ENCODE measurements at regions not wholly inside any gene's neighbourhood (a gene's known extent, or its start where the extent isn't known, plus 50 kb on each side); places are given as distances from the start of the nearest gene placed in this dataset.

- ChIA-PET CTCF (no interaction called here), POLR2A (no interaction called here)
- H3K9me3 Mint-ChIP-seq, result peaks cover 6 to 31% (median 9%) of the 10 kb centered on the region in 5 donors
These were observed 564.7 kb downstream of the BMP2 start for GRCh38 chr20:7332169-7332568.

GRCh38 chr20:7333841-7334240, 566.4 kb downstream of the BMP2 start:
- CTCF ChIA-PET, result no interaction called here
- no peak overlapping the region for H3K27ac Mint-ChIP-seq
- H3K4me3 Mint-ChIP-seq, result no peak overlapping the region
- no peaks in the 10 kb centered on the region for H3K36me3 Mint-ChIP-seq
- H3K27me3 Mint-ChIP-seq, result peaks cover 0 to 2% of the 10 kb centered on the region in 2 donors
- Histone ChIP-seq H3K4me3 (ENCODE audit: low read length) (no peak overlapping the region), H3K27ac (ENCODE audit: low read depth, low read length) (no peak overlapping the region), H3K36me3 (ENCODE audit: insufficient read depth, low read length) (no peaks in the 10 kb centered on the region), H3K4me1 (ENCODE audit: insufficient read depth, low read length) (no peaks in the 10 kb centered on the region), H3K27me3 (ENCODE audit: insufficient read depth, low read length, poor library complexity, severe bottlenecking) (no peaks in the 10 kb centered on the region), H3K9me3 (ENCODE audit: low read length) (no peaks in the 10 kb centered on the region)
- DNase-seq, result no peak
- H3K9me3 Mint-ChIP-seq, result peaks cover 5 to 30% (median 13%) of the 10 kb centered on the region in 5 donors
- POLR2A ChIA-PET, result no interaction called here
- H3K4me1 Mint-ChIP-seq, result no peaks in the 10 kb centered on the region

More at GRCh38 chr20:7332169-7332568, 564.7 kb downstream of the BMP2 start:
- no peak for DNase-seq
- Mint-ChIP-seq H3K36me3 (no peaks in the 10 kb centered on the region), H3K27me3 (peaks cover 0 to 2% of the 10 kb centered on the region in 2 donors), H3K4me3 (no peak overlapping the region), H3K27ac (no peak overlapping the region), H3K4me1 (no peaks in the 10 kb centered on the region)
- no peak overlapping the region for H3K27ac ChIP-seq (ENCODE audit: low read depth, low read length)
- H3K9me3 ChIP-seq (ENCODE audit: low read length), result no peaks in the 10 kb centered on the region
- H3K27me3 ChIP-seq (ENCODE audit: insufficient read depth, low read length, poor library complexity, severe bottlenecking), result no peaks in the 10 kb centered on the region
- no peak overlapping the region for H3K4me3 ChIP-seq (ENCODE audit: low read length)
- H3K36me3 ChIP-seq (ENCODE audit: insufficient read depth, low read length), result no peaks in the 10 kb centered on the region
- H3K4me1 ChIP-seq (ENCODE audit: insufficient read depth, low read length), result no peaks in the 10 kb centered on the region

- H3K27me3 Mint-ChIP-seq, result no peaks in the 10 kb centered on the region
- H3K27ac Mint-ChIP-seq, result no peak overlapping the region
- ChIA-PET POLR2A (no interaction called here), CTCF (no interaction called here)
- Histone ChIP-seq H3K27ac (ENCODE audit: low read depth, low read length) (no peak overlapping the region), H3K27me3 (ENCODE audit: insufficient read depth, low read length, poor library complexity, severe bottlenecking) (no peaks in the 10 kb centered on the region), H3K36me3 (ENCODE audit: insufficient read depth, low read length) (no peaks in the 10 kb centered on the region), H3K9me3 (ENCODE audit: low read length) (no peaks in the 10 kb centered on the region), H3K4me1 (ENCODE audit: insufficient read depth, low read length) (no peaks in the 10 kb centered on the region), H3K4me3 (ENCODE audit: low read length) (no peak overlapping the region)
- no peaks in the 10 kb centered on the region for H3K36me3 Mint-ChIP-seq
- peaks cover 0 to 35% (median 15%) of the 10 kb centered on the region in 5 donors for H3K9me3 Mint-ChIP-seq
- no peak overlapping the region for H3K4me3 Mint-ChIP-seq
- DNase-seq, result no peak
- H3K4me1 Mint-ChIP-seq, result no peaks in the 10 kb centered on the region
These were observed 578.5 kb downstream of the BMP2 start for GRCh38 chr20:7346026-7346425.

GRCh38 chr20:7346562-7346961, 579.1 kb downstream of the BMP2 start:
- Mint-ChIP-seq H3K27me3 (no peaks in the 10 kb centered on the region), H3K4me1 (no peaks in the 10 kb centered on the region), H3K27ac (no peak overlapping the region), H3K4me3 (no peak overlapping the region), H3K9me3 (peaks cover 2 to 35% (median 15%) of the 10 kb centered on the region in 5 donors), H3K36me3 (no peaks in the 10 kb centered on the region)
- CTCF ChIA-PET, result no interaction called here
- Histone ChIP-seq H3K36me3 (ENCODE audit: insufficient read depth, low read length) (no peaks in the 10 kb centered on the region), H3K27me3 (ENCODE audit: insufficient read depth, low read length, poor library complexity, severe bottlenecking) (no peaks in the 10 kb centered on the region), H3K4me1 (ENCODE audit: insufficient read depth, low read length) (no peaks in the 10 kb centered on the region), H3K4me3 (ENCODE audit: low read length) (no peak overlapping the region), H3K9me3 (ENCODE audit: low read length) (no peaks in the 10 kb centered on the region), H3K27ac (ENCODE audit: low read depth, low read length) (no peak overlapping the region)
- POLR2A ChIA-PET, result no interaction called here
- no peak for DNase-seq

- no peak overlapping the region for H3K27ac Mint-ChIP-seq
- H3K4me3 Mint-ChIP-seq, result no peak overlapping the region
- H3K4me1 Mint-ChIP-seq, result no peaks in the 10 kb centered on the region
- ChIA-PET CTCF (no interaction called here), POLR2A (no interaction called here)
- no peaks in the 10 kb centered on the region for H3K36me3 Mint-ChIP-seq
- H3K9me3 ChIP-seq (ENCODE audit: low read length), result no peaks in the 10 kb centered on the region
- H3K4me3 ChIP-seq (ENCODE audit: low read length), result no peak overlapping the region
- no peaks in the 10 kb centered on the region for H3K4me1 ChIP-seq (ENCODE audit: insufficient read depth, low read length)
- DNase-seq, result no peak
- no peaks in the 10 kb centered on the region for H3K27me3 ChIP-seq (ENCODE audit: insufficient read depth, low read length, poor library complexity, severe bottlenecking)
- H3K27ac ChIP-seq (ENCODE audit: low read depth, low read length), result no peak overlapping the region
- H3K27me3 Mint-ChIP-seq, result no peaks in the 10 kb centered on the region
- no peaks in the 10 kb centered on the region for H3K36me3 ChIP-seq (ENCODE audit: insufficient read depth, low read length)
- peaks cover 2 to 26% (median 9%) of the 10 kb centered on the region in 5 donors for H3K9me3 Mint-ChIP-seq
These were observed 579.9 kb downstream of the BMP2 start for GRCh38 chr20:7347409-7347808.

GRCh38 chr20:7348253-7348652, 580.8 kb downstream of the BMP2 start:
- Mint-ChIP-seq H3K4me1 (no peaks in the 10 kb centered on the region), H3K27me3 (no peaks in the 10 kb centered on the region), H3K4me3 (no peak overlapping the region), H3K9me3 (peaks cover 2 to 18% (median 7%) of the 10 kb centered on the region in 5 donors), H3K27ac (no peak overlapping the region), H3K36me3 (no peaks in the 10 kb centered on the region)
- Histone ChIP-seq H3K4me1 (ENCODE audit: insufficient read depth, low read length) (no peaks in the 10 kb centered on the region), H3K36me3 (ENCODE audit: insufficient read depth, low read length) (no peaks in the 10 kb centered on the region), H3K27ac (ENCODE audit: low read depth, low read length) (no peak overlapping the region), H3K27me3 (ENCODE audit: insufficient read depth, low read length, poor library complexity, severe bottlenecking) (no peaks in the 10 kb centered on the region), H3K9me3 (ENCODE audit: low read length) (no peaks in the 10 kb centered on the region), H3K4me3 (ENCODE audit: low read length) (no peak overlapping the region)
- ChIA-PET POLR2A (no interaction called here), CTCF (no interaction called here)
- DNase-seq, result no peak

- H3K36me3 Mint-ChIP-seq, result no peaks in the 10 kb centered on the region
- H3K4me3 ChIP-seq (ENCODE audit: low read length), result no peak overlapping the region
- no peak for DNase-seq
- no peak overlapping the region for H3K27ac Mint-ChIP-seq
- no peak overlapping the region for H3K4me3 Mint-ChIP-seq
- H3K27me3 Mint-ChIP-seq, result no peaks in the 10 kb centered on the region
- H3K9me3 Mint-ChIP-seq, result peaks cover 2 to 15% (median 8%) of the 10 kb centered on the region in 5 donors
- no peaks in the 10 kb centered on the region for H3K36me3 ChIP-seq (ENCODE audit: insufficient read depth, low read length)
- no peaks in the 10 kb centered on the region for H3K9me3 ChIP-seq (ENCODE audit: low read length)
- H3K27ac ChIP-seq (ENCODE audit: low read depth, low read length), result no peak overlapping the region
- H3K27me3 ChIP-seq (ENCODE audit: insufficient read depth, low read length, poor library complexity, severe bottlenecking), result no peaks in the 10 kb centered on the region
- CTCF ChIA-PET, result no interaction called here
- no peaks in the 10 kb centered on the region for H3K4me1 ChIP-seq (ENCODE audit: insufficient read depth, low read length)
- POLR2A ChIA-PET, result no interaction called here
- no peaks in the 10 kb centered on the region for H3K4me1 Mint-ChIP-seq
These were observed 584.7 kb downstream of the BMP2 start for GRCh38 chr20:7352165-7352564.

GRCh38 chr20:7355051-7355450, 585.2 kb downstream of the HAO1 start:
- no peak overlapping the region for H3K27ac Mint-ChIP-seq
- POLR2A ChIA-PET, result no interaction called here

GRCh38 chr20:7358670-7359069, 581.6 kb downstream of the HAO1 start:
- H3K4me1 Mint-ChIP-seq, result no peaks in the 10 kb centered on the region
- H3K27me3 Mint-ChIP-seq, result no peaks in the 10 kb centered on the region
- peaks cover 0 to 29% (median 10%) of the 10 kb centered on the region in 5 donors for H3K9me3 Mint-ChIP-seq
- H3K9me3 ChIP-seq (ENCODE audit: low read length), result no peaks in the 10 kb centered on the region
- no peaks in the 10 kb centered on the region for H3K27me3 ChIP-seq (ENCODE audit: insufficient read depth, low read length, poor library complexity, severe bottlenecking)
- no peaks in the 10 kb centered on the region for H3K4me1 ChIP-seq (ENCODE audit: insufficient read depth, low read length)
- no peak overlapping the region for H3K4me3 Mint-ChIP-seq
- CTCF ChIA-PET, result no interaction called here
- no peak overlapping the region for H3K27ac Mint-ChIP-seq
- H3K36me3 ChIP-seq (ENCODE audit: insufficient read depth, low read length), result no peaks in the 10 kb centered on the region
- no peak overlapping the region for H3K4me3 ChIP-seq (ENCODE audit: low read length)
- POLR2A ChIA-PET, result no interaction called here
- no peak for DNase-seq
- H3K36me3 Mint-ChIP-seq, result peaks cover 0 to under 1% (median under 1%) of the 10 kb centered on the region in 3 donors
- H3K27ac ChIP-seq (ENCODE audit: low read depth, low read length), result no peak overlapping the region

More at GRCh38 chr20:7355051-7355450, 585.2 kb downstream of the HAO1 start:
- no peak overlapping the region for H3K4me3 ChIP-seq (ENCODE audit: low read length)
- Mint-ChIP-seq H3K4me3 (no peak overlapping the region), H3K9me3 (peaks cover 2 to 30% (median 8%) of the 10 kb centered on the region in 5 donors), H3K27me3 (no peaks in the 10 kb centered on the region), H3K4me1 (no peaks in the 10 kb centered on the region), H3K36me3 (no peaks in the 10 kb centered on the region)
- H3K36me3 ChIP-seq (ENCODE audit: insufficient read depth, low read length), result no peaks in the 10 kb centered on the region
- DNase-seq, result no peak
- no peaks in the 10 kb centered on the region for H3K9me3 ChIP-seq (ENCODE audit: low read length)
- CTCF ChIA-PET, result no interaction called here
- H3K27ac ChIP-seq (ENCODE audit: low read depth, low read length), result no peak overlapping the region
- H3K27me3 ChIP-seq (ENCODE audit: insufficient read depth, low read length, poor library complexity, severe bottlenecking), result no peaks in the 10 kb centered on the region
- no peaks in the 10 kb centered on the region for H3K4me1 ChIP-seq (ENCODE audit: insufficient read depth, low read length)
